Uterus (tissue), 2 donors: ENCODE measurements at regions not wholly inside any gene's neighbourhood (a gene's known extent, or its start where the extent isn't known, plus 50 kb on each side); places are given as distances from the start of the nearest gene placed in this dataset.

Experiments
- CTCF ChIP-seq, 4 experiments: fragments of 200-600 bp in 2 of 4; fragments of 450-650 bp in 2 of 4; sonication (generic) in 2 of 4; IDR thresholded peaks; one replicate each; pipeline ENCODE4 v1.5.1; 2016 to 2019; ENCODE audit warnings: antibody characterized with exemption in 4 of 4, mild to moderate bottlenecking in 2 of 4, moderate library complexity in 1 of 4
- POLR2A ChIP-seq, 2 donors: fragments of 450-650 bp; IDR thresholded peaks; one replicate each; pipeline ENCODE4 v1.6.1; 2016; ENCODE audit warnings: antibody characterized with exemption in 2 of 2, mild to moderate bottlenecking in 1 of 2, moderate library complexity in 1 of 2

- no peak for TF ChIP-seq POLR2A (IDR thresholded peaks at IDR 0.05)
- no peak for TF ChIP-seq CTCF (IDR thresholded peaks at IDR 0.05)
Observed at GRCh38 chr16:50861451-50861850, 119.6 kb downstream of the CYLD start.
